A172 (cell line): ENCODE measurements at regions not wholly inside any gene's neighbourhood (a gene's known extent, or its start where the extent isn't known, plus 50 kb on each side); places are given as distances from the start of the nearest gene placed in this dataset.

Source experiments
- DNase-seq: peaks from one replicate; pipeline ENCODE4 v3.0.0-alpha.2; 2015; ENCODE audit warnings: low spot score

DNA sequence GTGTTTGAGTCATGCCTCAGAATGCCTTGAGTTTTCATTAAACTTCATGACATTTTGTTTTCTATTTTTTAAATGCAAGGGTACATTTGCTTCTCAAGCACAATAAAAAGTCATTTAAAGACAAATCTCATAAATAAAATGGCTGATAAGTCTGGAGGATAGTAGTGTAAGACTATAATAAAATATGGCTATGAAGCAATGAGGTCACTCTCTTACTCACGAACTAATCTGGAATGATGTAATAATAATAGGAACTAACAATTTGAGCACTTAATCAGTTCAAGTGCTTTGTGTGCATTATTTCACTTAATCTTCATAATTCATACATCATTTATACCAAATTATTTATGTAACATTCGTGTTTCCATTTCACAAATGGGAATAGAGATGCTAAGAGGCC, 149.3 kb upstream of the CTTNBP2 start:
- DNase-seq, result no peak

DNA sequence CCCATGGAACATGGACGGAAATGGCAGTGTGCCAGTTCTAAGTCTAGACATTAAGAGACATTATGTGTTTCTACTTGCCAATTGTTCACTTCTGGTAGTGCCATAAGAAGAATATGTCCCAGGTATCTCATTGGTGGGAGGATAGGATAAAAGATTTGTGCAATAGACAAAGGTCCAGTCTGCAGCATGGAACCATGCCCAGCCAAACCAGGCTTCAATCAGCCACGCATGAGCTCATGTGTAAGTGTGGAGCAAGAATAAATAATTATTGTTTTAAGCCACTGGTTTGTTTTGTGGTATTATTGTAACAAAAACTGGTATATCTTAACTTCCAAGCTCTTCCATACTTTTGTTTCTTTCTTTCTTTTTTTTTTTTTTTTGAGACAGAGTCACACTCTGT, 153.6 kb upstream of the CTTNBP2 start:
- DNase-seq, result no peak

DNA sequence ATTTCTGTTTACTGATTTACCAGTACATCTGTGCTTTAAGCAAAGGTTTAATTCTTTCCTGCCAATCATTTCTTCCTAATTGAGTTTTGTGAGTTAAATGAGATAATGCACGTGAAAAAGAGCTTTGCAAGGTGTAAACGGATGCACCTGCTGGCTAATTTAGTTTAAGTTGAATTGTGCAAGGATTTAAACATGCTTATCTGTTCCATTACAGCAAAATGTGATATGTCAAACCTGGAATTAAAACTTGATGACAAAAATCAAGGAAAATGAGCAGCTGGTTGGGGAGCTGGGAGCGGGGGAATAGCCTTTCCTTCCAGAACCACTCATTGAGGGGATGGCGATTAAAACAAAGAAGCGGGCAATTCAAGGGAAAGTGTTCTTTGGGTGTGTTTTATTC, 155.0 kb upstream of the CTTNBP2 start:
- DNase-seq, result no peak

DNA sequence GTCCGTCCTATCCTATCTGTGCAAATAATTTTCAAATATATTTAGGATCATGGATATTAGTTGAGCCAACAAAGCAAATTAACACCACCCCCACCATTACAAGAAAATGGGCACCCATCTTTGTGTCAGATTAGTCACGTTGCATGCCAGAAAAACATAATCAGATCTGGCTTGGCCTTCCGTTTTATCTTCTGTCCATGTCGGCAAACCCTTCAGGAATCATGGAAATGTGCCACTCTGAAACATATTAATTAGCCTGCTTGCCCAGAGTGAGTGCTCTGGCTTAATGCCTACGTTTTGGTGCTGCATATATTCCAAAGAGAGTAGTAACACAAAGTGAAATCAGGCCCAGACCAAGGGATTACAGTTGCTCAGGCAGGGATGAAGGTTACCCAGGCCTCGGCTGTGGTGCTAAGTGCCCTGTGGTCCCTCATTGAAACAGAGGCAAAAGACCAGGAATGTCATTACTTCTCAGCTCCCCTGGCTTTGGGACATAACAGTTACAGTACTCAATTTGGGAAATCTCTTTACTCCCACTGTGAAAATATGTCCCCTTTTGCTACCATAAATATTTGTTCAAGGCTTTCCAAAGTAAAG, 154.0 kb upstream of the LSM8 start:
- DNase-seq, result no peak

DNA sequence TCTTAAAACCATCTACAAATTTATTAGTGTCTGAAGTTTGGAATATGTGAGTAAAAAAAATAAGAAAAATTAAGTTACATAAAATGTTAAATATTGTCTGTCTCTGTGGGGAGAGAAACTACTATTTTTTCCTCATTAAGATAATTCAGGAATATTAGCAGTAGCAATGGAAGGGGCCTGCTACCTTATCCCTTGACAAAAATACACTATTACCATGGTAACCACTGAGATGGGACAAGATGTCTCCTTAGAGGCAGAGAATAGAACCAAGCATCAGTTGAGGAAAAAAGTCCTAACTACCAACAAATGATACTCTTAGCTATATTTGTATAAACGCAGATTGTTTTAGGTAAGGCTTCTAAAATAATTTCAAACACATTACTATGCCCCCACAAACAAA, 150.7 kb upstream of the LSM8 start:
- no peak for DNase-seq

DNA sequence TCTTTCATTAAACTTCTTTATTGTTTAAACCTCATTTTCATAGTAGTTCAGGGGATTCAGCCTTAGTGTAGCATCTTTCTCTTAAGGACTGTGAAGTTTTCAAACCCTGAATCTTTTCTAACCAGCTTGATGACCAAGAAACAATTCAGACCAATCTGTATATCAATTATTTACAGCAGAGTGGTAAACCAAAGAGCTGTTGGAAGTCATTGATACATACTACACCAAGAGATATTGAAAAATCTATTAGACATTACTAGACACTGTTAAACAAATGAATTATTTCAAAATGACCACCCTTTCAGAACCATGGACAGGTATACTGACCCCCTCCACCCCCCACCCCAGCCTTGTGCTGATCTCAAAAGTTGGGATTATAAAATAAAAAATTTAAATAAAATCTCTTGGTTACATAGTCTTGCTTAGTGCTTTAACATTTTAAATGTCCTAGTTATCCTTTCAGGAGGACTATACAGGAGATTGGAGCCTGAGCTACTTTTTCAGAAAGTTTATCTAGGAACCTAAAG, 143.9 kb upstream of the LSM8 start:
- DNase-seq, result no peak

DNA sequence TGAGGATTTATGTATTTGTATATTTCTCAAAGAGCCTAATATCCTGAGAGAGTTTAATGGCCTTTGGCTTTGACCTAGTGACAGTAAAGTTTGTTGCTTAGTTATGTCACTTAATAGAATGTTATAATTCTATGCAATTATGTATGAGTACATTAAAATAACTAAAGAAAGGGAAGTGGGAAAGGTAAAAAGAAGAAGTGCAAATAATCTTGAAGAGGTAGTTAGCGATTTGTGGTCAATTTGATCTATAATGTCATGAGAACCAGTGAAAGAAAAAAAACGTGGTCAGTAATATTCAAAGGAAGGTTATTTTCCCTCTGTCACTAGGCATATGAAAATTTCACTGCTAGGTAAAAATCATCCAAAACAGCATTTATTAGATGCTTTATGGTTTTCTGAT, 143.4 kb upstream of the LSM8 start:
- no peak for DNase-seq

DNA sequence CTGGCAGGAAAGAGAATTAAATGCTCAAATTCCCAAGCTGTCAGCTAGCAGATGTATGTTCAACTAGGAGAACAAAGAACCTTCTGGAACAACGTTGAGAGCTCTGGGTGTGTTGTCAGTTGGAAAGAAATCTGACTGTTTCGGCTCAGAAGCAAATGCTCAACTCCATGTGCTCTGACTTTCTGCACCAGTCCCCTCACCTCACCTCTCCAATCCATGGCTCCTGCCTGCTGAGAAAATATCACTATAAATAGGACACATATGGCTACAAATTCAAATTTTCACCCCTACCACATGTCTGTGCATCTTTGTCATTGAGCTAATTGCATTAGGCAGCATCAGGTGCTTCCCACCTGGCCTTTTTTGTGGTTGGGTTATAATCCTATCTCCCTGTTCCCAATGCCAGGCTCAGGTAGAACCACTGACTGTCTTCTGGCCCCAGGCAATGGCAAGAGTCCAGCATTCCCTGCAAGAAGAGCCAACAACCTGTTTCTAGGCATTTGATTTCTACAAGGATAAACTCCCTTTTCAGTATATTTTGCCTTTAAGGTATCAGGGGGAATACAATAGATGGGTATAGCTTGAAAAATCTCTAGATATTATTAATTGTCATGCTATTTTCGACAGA, 142.6 kb upstream of the LSM8 start:
- DNase-seq, result no peak

DNA sequence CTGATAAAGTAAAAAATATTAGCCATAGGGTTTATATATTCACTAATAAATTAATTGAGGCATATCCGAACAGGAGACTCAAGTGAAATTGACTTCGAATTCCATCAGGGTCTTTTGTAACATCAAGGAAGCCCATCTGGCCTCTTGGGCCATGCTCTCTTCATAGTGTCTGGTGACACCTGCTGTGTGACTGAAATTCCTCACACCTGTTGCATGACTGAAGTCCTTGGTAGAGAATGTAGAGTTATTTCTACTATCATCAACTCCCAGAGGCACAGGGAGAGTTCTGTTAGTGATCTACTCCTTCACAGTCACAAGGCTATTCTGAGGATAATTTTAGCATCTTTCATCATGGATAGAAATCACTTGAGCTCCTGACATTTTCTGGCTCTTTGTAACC, 138.3 kb upstream of the LSM8 start:
- no peak for DNase-seq

DNA sequence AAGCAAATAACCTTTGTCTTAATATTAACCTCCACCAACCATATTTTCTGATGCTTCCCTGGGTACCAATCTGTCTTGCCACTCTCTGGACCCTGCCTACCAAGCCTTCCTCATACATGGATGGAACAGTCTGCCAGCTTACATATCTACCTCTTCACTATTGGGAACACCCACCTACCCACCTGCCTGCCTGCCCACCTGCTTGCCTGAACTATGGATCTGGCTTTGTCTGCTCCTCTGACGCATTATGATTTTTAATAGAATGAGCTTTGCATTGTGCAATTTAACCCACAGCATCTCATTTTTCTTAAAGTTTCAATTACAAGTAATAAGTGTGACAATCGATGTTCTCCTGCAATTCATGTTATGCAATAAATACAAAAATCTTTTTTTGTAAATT, 137.9 kb upstream of the LSM8 start:
- DNase-seq, result no peak

DNA sequence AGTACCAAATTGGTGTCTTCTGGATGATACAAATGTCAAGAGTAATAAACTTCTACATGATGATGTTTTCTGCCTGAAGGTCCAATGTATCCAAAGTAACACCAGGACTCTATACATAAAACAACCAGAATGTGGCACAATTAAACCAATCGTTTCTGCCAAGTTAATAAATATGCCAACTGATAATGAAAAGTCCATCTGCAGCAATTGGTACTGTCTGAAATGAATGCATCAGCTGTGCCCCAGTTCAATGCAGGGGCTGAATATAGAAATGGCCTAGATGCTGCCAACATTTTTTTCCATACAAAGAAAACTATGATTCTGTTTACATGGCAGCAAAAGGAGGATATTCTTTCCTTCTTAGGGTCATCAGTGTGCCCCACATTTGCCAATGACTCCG, 137.2 kb upstream of the LSM8 start:
- no peak for DNase-seq

DNA sequence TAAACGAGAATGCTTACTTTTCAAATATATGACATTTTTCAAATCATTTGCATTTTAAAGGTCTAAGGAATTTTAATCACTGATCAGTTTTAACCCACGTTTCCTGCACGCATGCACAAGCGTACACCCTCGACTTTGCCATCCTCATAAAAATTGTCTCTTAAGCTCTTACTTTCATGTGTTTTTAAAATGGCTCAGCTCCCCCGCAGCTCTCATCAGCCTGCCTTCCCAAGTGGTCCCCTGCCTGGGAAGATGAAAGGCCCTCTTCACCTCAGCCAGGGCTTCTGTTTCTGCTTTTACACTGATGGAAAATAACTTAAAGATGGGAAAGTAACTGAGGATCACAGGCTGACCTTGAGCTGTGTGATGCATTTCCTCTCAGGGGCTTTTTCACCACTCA, 131.6 kb upstream of the LSM8 start:
- DNase-seq, result no peak

DNA sequence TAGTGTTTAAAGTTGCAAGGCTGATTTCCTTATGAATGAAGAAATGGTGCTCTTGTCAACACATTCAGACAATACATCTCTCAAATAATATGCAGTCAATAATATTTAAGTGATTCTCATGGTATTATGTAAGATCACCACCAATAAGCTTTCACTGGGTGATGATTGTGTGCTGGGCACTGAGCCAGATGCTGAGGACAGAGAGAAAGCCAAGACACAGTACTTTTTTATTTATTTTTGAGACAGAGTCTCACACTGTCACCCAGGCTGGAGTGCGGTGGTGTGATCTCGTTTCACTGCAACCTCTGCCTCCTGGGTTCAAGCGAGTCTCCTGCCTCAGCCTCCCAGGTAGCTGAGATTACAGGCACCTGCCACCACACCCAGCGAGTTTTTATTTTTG, 130.6 kb upstream of the LSM8 start:
- DNase-seq, result no peak

DNA sequence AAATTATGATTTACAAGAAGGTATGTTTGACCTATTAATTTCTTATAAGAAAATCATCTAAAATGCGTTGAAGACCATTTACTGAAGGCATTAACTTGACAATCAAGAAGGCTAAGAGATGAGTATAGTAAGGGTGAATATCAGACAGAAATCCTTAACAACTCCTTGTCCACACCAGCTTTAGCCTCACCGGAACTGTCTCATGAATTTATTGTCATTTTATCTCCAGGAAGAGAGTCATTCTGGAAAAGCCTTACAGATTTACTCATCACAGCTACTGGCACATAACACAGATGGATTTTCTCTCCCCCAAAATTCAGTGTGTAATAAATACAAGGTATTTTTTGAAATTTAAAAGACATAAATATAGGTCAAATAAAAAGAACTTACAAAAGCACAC, 129.4 kb upstream of the LSM8 start:
- peak; percentile 19 for DNase-seq

DNA sequence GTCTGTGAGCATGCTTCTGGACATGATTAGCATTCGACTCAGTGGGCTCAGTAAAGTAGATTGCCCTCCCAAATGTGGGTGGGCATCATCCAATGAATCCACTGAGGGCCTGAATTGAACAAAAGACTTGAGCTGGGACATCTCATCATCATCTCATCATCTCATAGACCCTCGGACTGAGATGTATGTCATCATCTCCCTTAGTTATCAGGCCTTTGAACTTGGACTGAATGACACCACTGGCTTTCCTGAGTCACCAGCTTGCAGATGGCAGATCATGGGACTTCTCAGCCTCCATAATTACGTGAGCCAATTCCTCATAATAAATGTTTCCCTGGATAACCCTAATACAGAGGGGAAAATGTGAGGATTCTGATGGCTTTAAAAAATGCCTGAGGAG, 128.3 kb upstream of the LSM8 start:
- DNase-seq, result no peak

DNA sequence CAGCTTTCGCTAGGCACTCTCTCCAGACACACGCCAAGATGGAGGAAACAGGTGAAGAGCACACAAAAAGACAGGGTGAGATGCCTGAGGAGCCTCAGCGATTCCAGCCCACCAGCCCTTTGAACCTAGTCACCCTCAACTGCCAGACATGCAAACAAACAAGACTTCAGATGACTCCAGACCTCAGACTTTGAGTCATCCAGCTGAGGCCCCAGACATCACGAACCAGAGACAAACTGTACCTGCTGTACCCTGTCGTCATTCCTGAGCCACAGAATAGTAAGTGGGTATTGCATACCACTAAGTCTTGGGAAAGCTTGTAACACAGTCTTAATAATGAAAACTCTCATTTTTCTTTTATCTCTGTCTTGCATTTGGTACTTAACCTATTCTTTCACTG, 126.6 kb upstream of the LSM8 start:
- DNase-seq, result no peak

DNA sequence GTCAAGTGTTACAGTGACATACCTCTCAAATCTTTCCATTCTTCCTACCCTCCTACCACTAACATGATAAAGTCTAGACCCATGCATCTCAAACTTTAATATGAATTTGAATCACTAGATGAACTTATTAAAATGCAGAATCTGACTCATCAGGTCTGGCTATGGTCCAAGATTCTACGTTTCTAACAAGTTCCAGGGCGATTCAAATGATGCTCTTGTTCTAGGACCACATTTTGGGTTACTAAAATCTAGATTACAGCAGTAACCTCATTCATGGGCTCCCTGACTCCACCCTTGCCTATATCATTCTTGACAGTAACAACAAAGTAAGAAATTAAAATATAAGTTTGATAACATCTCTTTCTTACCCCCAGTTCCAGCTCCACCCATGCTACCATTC, 124.8 kb upstream of the LSM8 start:
- no peak for DNase-seq

DNA sequence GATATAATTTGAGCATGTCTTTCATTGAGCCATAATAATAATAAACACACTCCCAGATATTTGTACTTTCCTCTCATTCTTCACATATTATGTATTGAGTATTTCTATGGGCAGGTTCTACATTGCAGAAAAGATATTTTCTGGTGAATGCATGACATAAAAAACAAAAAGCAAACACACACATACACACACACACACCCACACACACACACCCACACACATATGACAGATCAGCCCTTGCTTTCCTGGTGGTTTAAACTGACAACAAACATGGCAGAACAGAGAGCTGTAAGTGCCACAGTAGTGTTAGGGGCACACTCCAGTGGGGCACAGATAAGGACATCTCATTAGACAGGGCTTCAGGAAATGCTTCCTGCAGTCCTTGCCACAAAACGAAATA, 123.3 kb upstream of the LSM8 start:
- no peak for DNase-seq

DNA sequence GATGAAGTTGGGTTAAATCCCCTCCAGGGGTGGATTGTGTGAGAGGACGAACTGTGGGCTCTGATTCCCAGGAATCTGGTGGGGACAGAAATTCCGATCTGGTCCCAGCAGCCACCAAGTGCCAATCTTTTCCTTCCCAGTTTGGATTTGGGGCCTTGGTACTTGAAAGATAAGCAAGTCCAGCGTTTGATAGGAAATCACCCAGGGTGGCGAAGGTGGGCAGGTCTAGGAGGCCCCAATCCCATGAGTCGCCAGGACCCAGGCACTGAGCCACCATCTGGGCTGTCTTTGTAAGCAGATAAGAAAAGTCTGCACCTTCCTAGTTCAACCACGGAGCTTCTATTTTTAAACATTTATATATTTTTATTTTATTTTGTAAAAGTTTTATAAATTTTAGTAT, 122.6 kb upstream of the LSM8 start:
- DNase-seq, result no peak

DNA sequence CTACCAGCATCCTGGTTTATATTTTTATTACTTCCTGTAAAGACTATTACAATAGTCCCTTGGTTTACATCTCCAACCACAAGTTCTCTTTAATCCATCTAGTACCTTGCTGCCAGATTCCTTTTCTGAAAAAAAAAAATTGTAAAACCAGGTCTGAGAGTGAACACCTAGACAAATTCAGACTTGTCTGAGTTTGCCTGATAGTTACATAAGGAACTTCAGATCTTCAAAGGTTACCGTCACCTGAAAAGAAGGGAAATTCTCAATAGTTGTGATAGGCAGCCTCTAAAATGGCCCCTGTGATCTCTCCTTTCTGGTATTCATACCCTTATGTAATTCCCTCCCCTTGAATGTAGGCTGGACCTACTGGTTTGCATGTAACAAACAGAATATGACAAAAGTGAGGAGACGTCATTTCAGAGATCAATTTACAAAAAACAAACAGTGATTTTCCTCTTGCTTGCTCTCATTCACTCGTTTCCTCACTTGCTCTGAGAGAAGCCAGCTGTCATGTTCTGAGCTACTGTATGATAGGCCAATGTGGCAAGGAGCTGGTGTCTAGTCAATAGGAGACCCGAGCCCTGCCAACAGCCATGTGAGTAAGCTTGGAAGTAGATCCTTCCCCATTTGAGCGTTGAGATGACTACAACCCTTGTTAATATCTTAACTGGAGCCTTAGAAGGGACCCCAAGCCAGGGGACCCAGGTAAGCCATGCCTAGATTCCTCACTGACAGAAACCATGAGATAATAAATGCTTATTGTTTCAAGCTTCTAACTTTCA, 110.9 kb upstream of the LSM8 start:
- DNase-seq, result no peak

DNA sequence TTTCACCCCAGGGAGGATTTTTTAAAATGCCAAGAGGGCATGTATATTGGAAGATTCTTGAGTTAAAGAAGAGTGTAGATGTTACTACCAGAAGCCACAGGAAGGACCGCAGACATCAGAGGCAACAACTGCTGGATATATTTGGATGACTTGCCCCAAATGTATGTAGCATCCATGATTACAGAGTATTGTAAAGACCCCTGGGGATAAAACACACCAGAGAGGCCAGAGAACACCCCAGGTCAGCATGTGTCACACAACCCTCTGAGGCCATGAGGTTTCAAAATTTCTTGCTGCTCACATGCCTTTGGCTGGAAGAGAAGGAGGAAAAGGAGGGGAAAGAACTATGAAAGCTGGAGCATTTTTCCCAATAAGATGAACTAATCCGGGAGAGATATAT, 108.0 kb upstream of the LSM8 start:
- DNase-seq, result no peak

DNA sequence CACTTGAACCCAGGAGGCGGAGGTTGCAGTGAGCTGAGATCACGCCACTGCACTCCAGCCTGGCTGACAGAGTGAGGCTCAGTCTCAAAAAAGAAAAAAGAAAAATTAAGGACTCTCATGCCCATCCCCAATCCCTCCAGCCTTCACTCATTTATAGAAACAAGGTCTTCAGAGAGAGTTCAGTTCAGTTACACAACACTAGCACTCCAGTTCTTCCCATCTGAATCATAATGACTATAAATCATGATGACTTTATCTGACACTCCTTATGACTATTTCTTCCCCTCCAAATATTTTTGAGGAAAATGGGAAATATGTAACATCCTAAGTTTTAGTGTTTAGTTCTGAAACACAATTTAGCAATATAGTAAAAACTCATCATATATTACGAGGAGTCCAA, 107.4 kb upstream of the LSM8 start:
- DNase-seq, result no peak

DNA sequence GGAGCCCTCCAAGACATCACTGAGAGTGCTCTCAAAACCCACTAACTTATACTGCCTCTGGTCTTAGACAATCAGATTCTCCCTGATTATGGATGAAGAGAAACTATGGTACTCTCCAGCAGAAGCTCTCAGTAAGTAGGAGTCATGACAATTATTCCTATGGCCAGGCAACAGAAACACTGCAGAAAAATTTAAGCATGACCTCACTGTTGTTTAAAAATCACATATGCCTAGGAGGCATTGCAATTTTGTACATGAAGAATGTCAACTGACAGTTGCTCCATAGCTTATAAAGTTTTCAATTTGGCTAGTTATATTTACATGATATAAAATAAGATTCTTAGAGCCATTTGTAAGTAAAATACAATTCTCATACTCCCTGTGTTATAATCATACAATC, 105.9 kb upstream of the LSM8 start:
- DNase-seq, result no peak
